ENCODE measurements at regions not wholly inside any gene's neighbourhood (a gene's known extent, or its start where the extent isn't known, plus 50 kb on each side); places are given as distances from the start of the nearest gene placed in this dataset.

DNA sequence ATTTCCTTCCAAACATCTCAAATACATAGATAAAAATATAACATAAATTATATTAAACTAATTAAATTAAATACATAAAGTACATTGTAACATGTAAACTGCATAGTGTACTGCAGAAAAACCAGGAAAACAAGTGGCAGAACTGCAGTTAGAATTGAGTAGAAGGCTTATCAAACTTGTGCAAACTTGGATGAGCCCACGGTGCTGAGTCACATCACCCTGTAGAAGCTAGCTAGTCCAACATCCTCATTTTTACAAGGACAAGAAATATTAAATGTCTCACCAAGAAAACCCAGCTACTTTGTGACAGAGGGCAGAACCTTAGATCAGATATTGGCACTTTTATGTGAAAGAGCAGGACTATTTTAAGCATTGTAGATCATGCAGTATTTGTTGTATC is 807.9 kb upstream of the NUDT12 start (continued):
- TF ChIP-seq, protein P1, sequence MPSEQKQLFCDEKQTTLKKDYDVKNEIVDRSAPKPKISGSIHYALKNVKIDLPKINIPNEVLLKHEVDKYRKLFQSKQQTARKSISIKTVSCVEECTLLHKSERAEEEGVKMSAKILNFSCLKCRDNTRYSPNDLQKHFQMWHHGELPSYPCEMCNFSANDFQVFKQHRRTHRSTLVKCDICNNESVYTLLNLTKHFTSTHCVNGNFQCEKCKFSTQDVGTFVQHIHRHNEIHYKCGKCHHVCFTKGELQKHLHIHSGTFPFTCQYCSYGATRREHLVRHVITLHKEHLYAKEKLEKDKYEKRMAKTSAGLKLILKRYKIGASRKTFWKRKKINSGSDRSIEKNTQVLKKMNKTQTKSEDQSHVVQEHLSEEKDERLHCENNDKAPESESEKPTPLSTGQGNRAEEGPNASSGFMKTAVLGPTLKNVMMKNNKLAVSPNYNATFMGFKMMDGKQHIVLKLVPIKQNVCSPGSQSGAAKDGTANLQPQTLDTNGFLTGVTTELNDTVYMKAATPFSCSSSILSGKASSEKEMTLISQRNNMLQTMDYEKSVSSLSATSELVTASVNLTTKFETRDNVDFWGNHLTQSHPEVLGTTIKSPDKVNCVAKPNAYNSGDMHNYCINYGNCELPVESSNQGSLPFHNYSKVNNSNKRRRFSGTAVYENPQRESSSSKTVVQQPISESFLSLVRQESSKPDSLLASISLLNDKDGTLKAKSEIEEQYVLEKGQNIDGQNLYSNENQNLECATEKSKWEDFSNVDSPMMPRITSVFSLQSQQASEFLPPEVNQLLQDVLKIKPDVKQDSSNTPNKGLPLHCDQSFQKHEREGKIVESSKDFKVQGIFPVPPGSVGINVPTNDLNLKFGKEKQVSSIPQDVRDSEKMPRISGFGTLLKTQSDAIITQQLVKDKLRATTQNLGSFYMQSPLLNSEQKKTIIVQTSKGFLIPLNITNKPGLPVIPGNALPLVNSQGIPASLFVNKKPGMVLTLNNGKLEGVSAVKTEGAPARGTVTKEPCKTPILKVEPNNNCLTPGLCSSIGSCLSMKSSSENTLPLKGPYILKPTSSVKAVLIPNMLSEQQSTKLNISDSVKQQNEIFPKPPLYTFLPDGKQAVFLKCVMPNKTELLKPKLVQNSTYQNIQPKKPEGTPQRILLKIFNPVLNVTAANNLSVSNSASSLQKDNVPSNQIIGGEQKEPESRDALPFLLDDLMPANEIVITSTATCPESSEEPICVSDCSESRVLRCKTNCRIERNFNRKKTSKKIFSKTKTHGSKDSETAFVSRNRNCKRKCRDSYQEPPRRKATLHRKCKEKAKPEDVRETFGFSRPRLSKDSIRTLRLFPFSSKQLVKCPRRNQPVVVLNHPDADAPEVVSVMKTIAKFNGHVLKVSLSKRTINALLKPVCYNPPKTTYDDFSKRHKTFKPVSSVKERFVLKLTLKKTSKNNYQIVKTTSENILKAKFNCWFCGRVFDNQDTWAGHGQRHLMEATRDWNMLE (tag by site-specific recombination; conservative IDR thresholded peaks at IDR 0.05; ENCODE audit: low read depth), result no peak
- TF ChIP-seq ZNF37A (tag by site-specific recombination; IDR thresholded peaks at IDR 0.05) (no peak), MZF1 (tag by site-specific recombination; IDR thresholded peaks at IDR 0.05; ENCODE audit: borderline replicate concordance) (no peak), BCL11A (tag by site-specific recombination; IDR thresholded peaks at IDR 0.05; ENCODE audit: low read depth) (no peak), ZNF10 (tag by site-specific recombination; IDR thresholded peaks at IDR 0.05) (no peak)

DNA sequence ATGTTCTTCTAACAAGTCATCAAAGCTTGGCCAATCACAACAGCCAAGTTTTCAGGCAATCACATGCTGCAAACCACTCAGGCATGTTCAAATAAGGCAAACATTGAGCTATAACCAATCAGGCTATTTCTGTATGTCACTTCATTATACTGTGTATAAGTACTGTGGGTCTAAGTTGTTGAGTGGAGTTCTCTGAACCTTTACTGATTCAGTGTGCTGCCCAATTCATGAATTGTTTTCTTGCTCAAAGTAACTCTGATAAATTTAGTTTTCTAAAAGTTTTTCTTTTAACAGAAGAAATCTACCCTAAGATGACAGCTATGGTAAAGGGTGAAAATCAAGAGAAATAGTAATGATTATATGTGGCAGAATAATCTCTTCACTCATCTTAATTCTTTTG is 805.4 kb upstream of the NUDT12 start:
- Histone ChIP-seq H3K36me3 (ENCODE audit: control insufficient read depth in 2 of 2, insufficient read depth in 1 of 2, low read length in 2 of 2) (no peaks in the 10 kb centered on the region), H3K27ac (ENCODE audit: extremely low read depth, low read depth, low read length) (no peak overlapping the region), H3K4me3 (ENCODE audit: low read depth, low read length) (no peak overlapping the region), H3K9me3 (ENCODE audit: control insufficient read depth, insufficient read depth, low read depth, low read length) (no peaks in the 10 kb centered on the region), H3K4me1 (ENCODE audit: control insufficient read depth, insufficient read depth, low read length) (no peaks in the 10 kb centered on the region)
- TF ChIP-seq ZNF549 (tag by site-specific recombination; IDR thresholded peaks at IDR 0.05), result peak; percentile 95
- no peak for TF ChIP-seq ZNF24 (tag by site-specific recombination; IDR thresholded peaks at IDR 0.05)
- no peak for TF ChIP-seq ZNF785 (tag by site-specific recombination; IDR thresholded peaks at IDR 0.05)
- no peak for TF ChIP-seq ZNF658 (tag by site-specific recombination; IDR thresholded peaks at IDR 0.05)
- POLR2A ChIA-PET, result no interaction called here
- CTCF ChIA-PET, result no interaction called here

DNA sequence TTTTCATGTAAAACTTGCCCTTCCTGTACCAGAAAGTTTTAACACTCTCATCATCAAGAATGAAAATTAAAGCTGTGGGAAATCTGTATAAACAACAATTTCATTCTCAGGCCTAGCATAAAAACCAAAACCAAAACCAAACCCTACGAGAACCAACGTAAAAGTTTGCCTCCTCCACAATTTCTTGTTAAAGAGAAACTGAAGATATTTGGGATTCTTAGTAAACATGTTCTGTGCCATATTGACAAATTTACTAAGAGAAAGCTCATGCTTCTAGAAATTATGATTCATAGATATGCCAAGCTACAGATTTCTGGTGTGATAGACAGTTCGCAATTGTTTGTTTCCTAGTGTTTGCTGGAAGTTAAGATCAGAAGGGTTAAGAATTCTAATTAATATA is 801.0 kb upstream of the NUDT12 start:
- CTCF ChIA-PET, result interaction anchor here (0.6 kb wide), 1 partner anchor 16 kb away, joined by 3 read pairs; no protein-coding TSS in a partner anchor
- TF ChIP-seq ZNF391 (tag by site-specific recombination; IDR thresholded peaks at IDR 0.05; ENCODE audit: borderline replicate concordance, low read depth) (no peak), ZNF202 (tag by site-specific recombination; IDR thresholded peaks at IDR 0.05; ENCODE audit: borderline replicate concordance) (no peak), ZNF37A (tag by site-specific recombination; IDR thresholded peaks at IDR 0.05) (no peak), SCRT2 (tag by site-specific recombination; IDR thresholded peaks at IDR 0.05) (no peak), ZNF184 (tag by site-specific recombination; IDR thresholded peaks at IDR 0.05) (no peak), ZNF791 (tag by site-specific recombination; IDR thresholded peaks at IDR 0.05) (no peak), ZNF423 (tag by site-specific recombination; IDR thresholded peaks at IDR 0.05) (no peak), FEZF1 (tag by site-specific recombination; IDR thresholded peaks at IDR 0.05) (no peak)
- TF ChIP-seq, protein P2, sequence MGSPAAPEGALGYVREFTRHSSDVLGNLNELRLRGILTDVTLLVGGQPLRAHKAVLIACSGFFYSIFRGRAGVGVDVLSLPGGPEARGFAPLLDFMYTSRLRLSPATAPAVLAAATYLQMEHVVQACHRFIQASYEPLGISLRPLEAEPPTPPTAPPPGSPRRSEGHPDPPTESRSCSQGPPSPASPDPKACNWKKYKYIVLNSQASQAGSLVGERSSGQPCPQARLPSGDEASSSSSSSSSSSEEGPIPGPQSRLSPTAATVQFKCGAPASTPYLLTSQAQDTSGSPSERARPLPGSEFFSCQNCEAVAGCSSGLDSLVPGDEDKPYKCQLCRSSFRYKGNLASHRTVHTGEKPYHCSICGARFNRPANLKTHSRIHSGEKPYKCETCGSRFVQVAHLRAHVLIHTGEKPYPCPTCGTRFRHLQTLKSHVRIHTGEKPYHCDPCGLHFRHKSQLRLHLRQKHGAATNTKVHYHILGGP (tag by site-specific recombination; IDR thresholded peaks at IDR 0.05), result no peak
- TF ChIP-seq, protein P1 (tag by site-specific recombination; conservative IDR thresholded peaks at IDR 0.05; ENCODE audit: low read depth), result no peak
- TF ChIP-seq, protein P3, sequence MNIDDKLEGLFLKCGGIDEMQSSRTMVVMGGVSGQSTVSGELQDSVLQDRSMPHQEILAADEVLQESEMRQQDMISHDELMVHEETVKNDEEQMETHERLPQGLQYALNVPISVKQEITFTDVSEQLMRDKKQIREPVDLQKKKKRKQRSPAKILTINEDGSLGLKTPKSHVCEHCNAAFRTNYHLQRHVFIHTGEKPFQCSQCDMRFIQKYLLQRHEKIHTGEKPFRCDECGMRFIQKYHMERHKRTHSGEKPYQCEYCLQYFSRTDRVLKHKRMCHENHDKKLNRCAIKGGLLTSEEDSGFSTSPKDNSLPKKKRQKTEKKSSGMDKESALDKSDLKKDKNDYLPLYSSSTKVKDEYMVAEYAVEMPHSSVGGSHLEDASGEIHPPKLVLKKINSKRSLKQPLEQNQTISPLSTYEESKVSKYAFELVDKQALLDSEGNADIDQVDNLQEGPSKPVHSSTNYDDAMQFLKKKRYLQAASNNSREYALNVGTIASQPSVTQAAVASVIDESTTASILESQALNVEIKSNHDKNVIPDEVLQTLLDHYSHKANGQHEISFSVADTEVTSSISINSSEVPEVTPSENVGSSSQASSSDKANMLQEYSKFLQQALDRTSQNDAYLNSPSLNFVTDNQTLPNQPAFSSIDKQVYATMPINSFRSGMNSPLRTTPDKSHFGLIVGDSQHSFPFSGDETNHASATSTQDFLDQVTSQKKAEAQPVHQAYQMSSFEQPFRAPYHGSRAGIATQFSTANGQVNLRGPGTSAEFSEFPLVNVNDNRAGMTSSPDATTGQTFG (tag by site-specific recombination; IDR thresholded peaks at IDR 0.05; ENCODE audit: borderline replicate concordance), result no peak

More for the DNA sequence above, 801.0 kb upstream of the NUDT12 start:
- no peaks in the 10 kb centered on the region for H3K9me3 ChIP-seq (ENCODE audit: control insufficient read depth, insufficient read depth, low read depth, low read length)
- no peak overlapping the region for H3K4me3 ChIP-seq (ENCODE audit: low read depth, low read length)
- H3K4me1 ChIP-seq (ENCODE audit: control insufficient read depth, insufficient read depth, low read length), result no peaks in the 10 kb centered on the region
- H3K36me3 ChIP-seq (ENCODE audit: control insufficient read depth in 2 of 2, insufficient read depth in 1 of 2, low read length in 2 of 2), result no peaks in the 10 kb centered on the region
- POLR2A ChIA-PET, result no interaction called here
- no peak overlapping the region for H3K27ac ChIP-seq (ENCODE audit: extremely low read depth, low read depth, low read length)

Data from HEK293 (cell line).